ENCODE measurements at regions not wholly inside any gene's neighbourhood (a gene's known extent, or its start where the extent isn't known, plus 50 kb on each side); places are given as distances from the start of the nearest gene placed in this dataset.

GRCh38 chr9:107431461-107431860, 58.1 kb downstream of the KLF4 start:
- no peak for DNase-seq (ENCODE audit: extremely low read depth, low read depth)

- no peak for DNase-seq (ENCODE audit: extremely low read depth, low read depth)
These were observed 59.5 kb downstream of the KLF4 start for GRCh38 chr9:107430071-107430470.

DNA sequence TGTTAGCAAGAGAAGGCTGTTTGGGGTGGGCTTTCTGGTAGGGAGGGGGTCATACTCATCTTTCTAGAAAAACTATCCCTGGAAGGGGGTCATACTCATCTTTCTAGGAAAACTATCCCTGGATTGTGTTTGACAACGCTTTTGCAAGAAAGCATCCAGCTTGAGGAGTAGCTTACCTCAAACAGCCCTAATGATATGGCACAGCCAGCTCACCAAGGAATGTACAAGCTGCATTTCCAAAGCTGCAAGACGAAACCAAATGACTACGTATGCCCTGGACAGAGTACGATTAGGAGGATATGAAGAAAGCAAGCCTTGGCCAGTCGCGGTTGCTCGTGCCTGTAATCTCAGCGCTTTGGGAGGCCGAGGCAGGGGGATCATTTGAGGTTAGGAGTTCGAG, 63.4 kb downstream of the KLF4 start:
- DNase-seq (ENCODE audit: extremely low read depth, low read depth), result no peak

- peak; percentile 51 for DNase-seq (ENCODE audit: extremely low read depth, low read depth)
These were observed 64.2 kb downstream of the KLF4 start for GRCh38 chr9:107425101-107426025.

DNA sequence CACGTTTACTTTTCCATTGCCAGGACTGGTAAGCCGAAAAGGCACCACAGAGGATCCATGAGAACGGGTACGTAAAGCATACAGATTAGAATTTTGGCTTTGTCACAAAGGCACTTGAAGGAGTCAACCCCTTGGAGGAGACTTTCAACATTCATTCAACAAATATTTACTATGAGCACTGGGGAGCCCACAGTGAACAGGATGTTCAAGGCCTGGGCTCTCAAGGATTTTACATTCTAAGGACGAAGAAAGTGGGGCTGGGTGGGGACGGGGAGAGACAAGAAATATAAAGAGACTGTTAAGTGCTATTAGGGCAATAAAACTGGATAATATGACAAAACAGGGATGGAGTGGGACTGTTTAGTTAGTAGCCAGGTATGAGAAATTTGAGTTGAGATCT, 66.0 kb downstream of the KLF4 start:
- no peak for DNase-seq (ENCODE audit: extremely low read depth, low read depth)

- peak; percentile 83 for DNase-seq (ENCODE audit: extremely low read depth, low read depth)
These were observed 67.1 kb downstream of the KLF4 start for GRCh38 chr9:107422189-107423185.

GRCh38 chr9:107410420-107410819, 79.1 kb downstream of the KLF4 start:
- no peak for DNase-seq (ENCODE audit: extremely low read depth, low read depth)

DNA sequence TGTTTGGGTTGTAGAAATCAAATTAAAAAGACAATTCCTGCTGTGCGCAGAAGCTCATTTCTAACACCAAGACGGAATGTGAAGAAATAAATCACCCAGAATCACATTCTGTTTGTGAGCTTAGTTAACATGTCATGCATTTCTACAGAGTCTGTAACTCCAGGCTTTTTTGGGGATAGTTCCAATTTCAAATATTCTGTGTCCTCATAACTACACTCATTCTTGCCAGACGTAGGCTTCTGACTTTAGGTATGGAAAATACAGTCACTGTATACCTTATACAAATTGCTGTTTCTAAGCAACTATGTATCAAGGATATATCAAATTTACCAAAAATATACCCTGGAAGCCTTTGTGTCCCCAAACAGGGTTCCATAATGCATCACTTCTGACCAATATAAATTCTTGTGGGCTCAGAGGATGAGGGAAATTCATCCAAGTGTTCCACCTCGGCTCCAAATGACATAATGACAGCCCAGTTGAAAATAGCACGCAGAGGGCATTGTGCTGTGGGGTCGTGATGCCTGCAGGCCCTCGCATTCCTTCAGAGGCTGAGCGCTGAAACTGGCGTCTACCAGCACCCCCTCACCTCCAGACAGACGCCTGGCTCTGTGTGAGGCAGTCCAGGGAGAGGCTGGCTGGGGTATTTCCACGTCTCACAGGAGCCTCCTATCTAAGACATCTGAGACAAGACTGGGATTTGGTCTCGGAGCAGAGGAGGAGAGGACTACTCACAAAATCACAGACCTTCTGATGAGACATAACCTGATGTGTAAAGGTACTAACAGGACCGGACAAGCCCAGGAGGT, 79.8 kb downstream of the KLF4 start:
- no peak for DNase-seq (ENCODE audit: extremely low read depth, low read depth)

DNA sequence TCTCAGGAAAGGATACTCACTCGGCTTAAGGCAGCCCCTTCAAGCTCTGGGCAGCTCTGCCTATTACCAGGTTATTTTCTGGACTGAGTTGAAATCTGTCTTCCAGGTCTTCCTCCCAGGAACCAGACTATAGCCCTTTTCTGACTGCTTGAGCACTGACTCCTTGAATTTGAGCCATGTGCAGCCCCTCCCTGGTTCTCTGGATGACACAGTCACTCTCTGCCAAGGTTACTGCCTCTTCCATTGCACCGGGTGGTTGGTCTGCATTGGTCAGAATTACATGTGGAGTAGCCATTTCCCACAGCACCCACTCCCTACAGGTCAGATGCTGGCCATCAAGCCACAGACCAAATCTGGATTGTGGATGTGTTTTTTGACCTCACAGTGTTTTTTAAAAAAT, 81.9 kb downstream of the KLF4 start:
- no peak for DNase-seq (ENCODE audit: extremely low read depth, low read depth)

- no peak for DNase-seq (ENCODE audit: extremely low read depth, low read depth)
These were observed 84.1 kb downstream of the KLF4 start for GRCh38 chr9:107405511-107405910.

DNA sequence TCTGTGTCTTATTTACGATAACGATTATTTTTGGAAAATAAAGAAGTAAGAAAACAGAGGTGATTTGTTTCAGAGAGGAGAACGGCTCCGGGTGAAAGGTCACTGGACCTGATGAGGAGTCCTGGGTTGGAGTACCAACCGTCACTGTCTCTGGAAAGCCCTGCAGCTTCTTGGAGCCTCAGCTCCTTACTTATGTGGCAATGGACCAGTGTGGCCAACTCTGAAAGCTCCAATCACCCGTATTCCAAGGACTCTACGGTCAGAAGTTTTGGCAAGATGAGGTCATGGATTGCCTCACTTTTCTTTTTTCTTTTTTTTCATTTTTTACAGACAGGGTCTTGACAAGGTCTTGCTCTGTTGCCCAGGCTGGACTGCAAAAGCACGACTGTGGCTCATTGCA, 84.8 kb downstream of the KLF4 start:
- DNase-seq (ENCODE audit: extremely low read depth, low read depth), result no peak

DNA sequence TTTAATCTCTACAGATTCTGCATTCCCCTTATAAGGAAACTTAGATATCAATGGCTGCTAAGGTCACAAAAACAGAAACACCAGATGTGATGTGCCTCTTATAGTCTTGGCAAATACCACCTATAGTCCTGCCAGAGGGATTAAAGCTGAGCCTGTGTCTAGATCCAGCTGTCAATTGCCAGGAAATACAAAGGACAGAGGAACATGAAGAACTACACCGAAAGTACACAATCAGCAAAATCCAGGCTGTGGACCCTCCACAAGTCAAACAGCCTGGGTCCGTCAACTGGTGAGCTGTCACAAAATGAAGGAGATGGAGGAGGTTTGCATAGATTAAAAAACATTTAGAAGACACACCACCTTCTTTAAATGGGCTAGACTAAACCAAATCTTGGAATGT, 85.4 kb downstream of the KLF4 start:
- no peak for DNase-seq (ENCODE audit: extremely low read depth, low read depth)

DNA sequence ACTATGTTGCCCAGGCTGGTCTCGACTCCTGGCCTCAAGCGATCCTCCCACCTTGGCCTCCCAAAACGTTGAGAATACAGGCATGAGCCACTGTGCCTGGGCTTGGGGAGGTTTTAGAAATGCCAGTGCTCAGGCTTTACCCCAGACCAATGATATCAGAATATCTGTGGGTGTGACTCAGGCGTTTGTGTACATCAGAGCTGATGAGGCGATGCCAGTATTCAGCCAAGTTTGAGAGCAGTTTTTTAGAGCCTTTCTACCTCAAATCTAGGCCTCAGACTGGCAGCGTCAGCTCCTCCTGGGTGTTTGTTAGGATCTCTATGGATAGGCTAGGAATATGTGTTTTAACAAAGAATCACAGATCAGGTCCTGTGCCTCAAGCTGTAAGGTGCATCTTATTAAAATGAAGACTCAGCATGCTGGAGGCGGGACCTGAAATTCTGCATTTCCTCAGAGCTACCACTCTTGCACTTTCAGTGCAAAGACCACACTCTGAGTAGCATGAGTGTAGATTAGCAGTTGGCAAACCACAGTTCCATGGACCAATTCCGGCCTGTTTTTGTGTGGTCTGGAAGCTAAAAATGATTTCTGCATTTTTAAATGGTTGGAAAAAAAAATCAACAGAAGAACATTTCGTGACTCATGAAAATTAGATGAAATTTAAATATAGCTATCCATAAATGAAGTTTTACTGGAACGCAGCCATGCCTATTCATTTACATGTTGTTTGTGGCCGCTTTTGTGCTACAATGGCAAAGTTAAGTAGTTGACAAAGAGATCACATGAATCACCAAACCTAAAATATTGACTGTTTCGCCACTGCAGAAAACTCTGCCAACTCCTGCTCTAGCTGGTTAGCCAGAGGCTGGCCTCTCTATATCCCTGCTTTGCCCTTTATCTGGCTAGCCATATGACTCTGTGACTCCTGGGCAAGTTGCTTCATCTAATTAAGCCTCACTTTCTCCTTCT, 92.2 kb downstream of the KLF4 start:
- no peak for DNase-seq (ENCODE audit: extremely low read depth, low read depth)

- DNase-seq (ENCODE audit: extremely low read depth, low read depth), result no peak
These were observed 95.3 kb downstream of the KLF4 start for GRCh38 chr9:107394264-107394663.

GRCh38 chr9:107390778-107391177, 98.8 kb downstream of the KLF4 start:
- no peak for DNase-seq (ENCODE audit: extremely low read depth, low read depth)

- DNase-seq (ENCODE audit: extremely low read depth, low read depth), result no peak
These were observed 99.3 kb downstream of the KLF4 start for GRCh38 chr9:107390279-107390678.

- DNase-seq (ENCODE audit: extremely low read depth, low read depth), result no peak
These were observed 99.9 kb downstream of the KLF4 start for GRCh38 chr9:107389617-107390071.

DNA sequence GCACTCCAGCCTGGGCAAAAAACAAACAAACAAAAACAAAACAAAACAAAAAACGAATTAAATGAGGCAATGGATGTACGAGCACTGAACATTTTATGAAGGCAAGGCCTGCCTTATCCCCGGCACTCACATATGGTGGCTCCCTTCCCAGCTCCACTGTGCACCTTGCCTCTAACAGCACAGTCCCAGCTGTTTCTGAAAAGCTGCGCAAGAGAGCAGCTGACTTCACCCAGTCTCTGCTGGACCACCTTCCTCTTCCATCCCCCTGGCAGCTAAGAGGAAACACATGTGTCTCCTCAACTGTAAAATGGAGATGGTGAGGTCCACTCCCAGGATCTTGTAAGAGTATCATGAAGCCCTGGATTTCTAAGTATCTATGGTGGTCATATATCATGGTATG, 100.7 kb downstream of the KLF4 start:
- DNase-seq (ENCODE audit: extremely low read depth, low read depth), result no peak

- no peak for DNase-seq (ENCODE audit: extremely low read depth, low read depth)
These were observed 102.2 kb downstream of the KLF4 start for GRCh38 chr9:107387409-107387808.

Data from NCI-H460 (cell line).